GM12872 (cell line): ENCODE measurements at regions not wholly inside any gene's neighbourhood (a gene's known extent, or its start where the extent isn't known, plus 50 kb on each side); places are given as distances from the start of the nearest gene placed in this dataset.

Experiments
- CTCF ChIP-seq: IDR thresholded peaks from 3 replicates; pipeline ENCODE4 v1.5.1; 2011; ENCODE audit warnings: low read depth, mild to moderate bottlenecking, low read length, moderate library complexity; ENCODE audit not compliant: insufficient read depth

- no peak for TF ChIP-seq CTCF
These were observed 263.1 kb downstream of the RND3 start for GRCh38 chr2:150224321-150224720.

GRCh38 chr2:150222942-150223341 lies 264.5 kb downstream of the RND3 start:
- TF ChIP-seq CTCF = no peak

GRCh38 chr2:150222379-150222778 lies 265.1 kb downstream of the RND3 start:
- TF ChIP-seq CTCF = no peak

- no peak for TF ChIP-seq CTCF
These were observed 267.6 kb downstream of the RND3 start for GRCh38 chr2:150219861-150220260.

GRCh38 chr2:150215041-150215440 lies 272.4 kb downstream of the RND3 start:
- no peak for TF ChIP-seq CTCF

GRCh38 chr2:150214626-150215025 lies 272.8 kb downstream of the RND3 start:
- TF ChIP-seq CTCF = no peak

- TF ChIP-seq CTCF = no peak
These were observed 274.7 kb downstream of the RND3 start for GRCh38 chr2:150212722-150213171.
